CD8-positive, alpha-beta memory T cell (primary cell): ENCODE measurements at regions not wholly inside any gene's neighbourhood (a gene's known extent, or its start where the extent isn't known, plus 50 kb on each side); places are given as distances from the start of the nearest gene placed in this dataset.
"Not testable (repeated sequence)": the region's sequence is repeated elsewhere in the genome, so short reads cannot be mapped to it uniquely, and the experiment has no call there.

ENCODE experiments used
- CTCF ChIA-PET: fragments of 350-600 bp; sonication (Branson Sonifier 250); formaldehyde crosslinking; loops from one replicate; lab custom pipeline; 2021; ENCODE audit warnings: antibody characterized with exemption; lab: Charles Lee
- POLR2A ChIA-PET: fragments of 350-600 bp; sonication (Branson Sonifier 250); formaldehyde crosslinking; loops from one replicate; lab custom pipeline; 2021; ENCODE audit warnings: antibody characterized with exemption; lab: Charles Lee
- DNase-seq, 5 donors: peaks; one replicate each; pipeline versions ENCODE4 v3.0.0 to v3.0.0-alpha.2; 2020 to 2022; ENCODE audit warnings: mixed read lengths in 1 of 5
- H3K27ac ChIP-seq: one replicate; pipeline ENCODE4 v1.7.0; 2013; ENCODE audit warnings: low read depth, mild to moderate bottlenecking, low read length, moderate library complexity
- H3K27me3 ChIP-seq: 2 replicates; pipeline ENCODE4 v1.7.0; 2013; ENCODE audit warnings: low read length, mild to moderate bottlenecking; ENCODE audit not compliant: insufficient read depth, poor library complexity, severe bottlenecking
- H3K36me3 ChIP-seq: 2 replicates; pipeline ENCODE4 v1.7.0; 2013; ENCODE audit warnings: mild to moderate bottlenecking, low read length, moderate library complexity; ENCODE audit not compliant: insufficient read depth
- H3K4me1 ChIP-seq: 2 replicates; pipeline ENCODE4 v1.7.0; 2013; ENCODE audit warnings: mild to moderate bottlenecking, low read length, moderate library complexity; ENCODE audit not compliant: insufficient read depth
- H3K4me3 ChIP-seq: 2 replicates; pipeline ENCODE4 v1.7.0; 2013; ENCODE audit warnings: mild to moderate bottlenecking, low read length
- H3K9me3 ChIP-seq: 2 replicates; pipeline ENCODE4 v1.7.0; 2013; ENCODE audit warnings: mild to moderate bottlenecking, low read length
- H3K27ac Mint-ChIP-seq, 8 donors: one replicate each; pipeline ENCODE4 v1.8.0; 2020 to 2021; ENCODE audit warnings: mixed read lengths in 8 of 8, mild to moderate bottlenecking in 6 of 8, inconsistent platforms in 3 of 8, moderate library complexity in 3 of 8
- H3K27me3 Mint-ChIP-seq, 2 donors: one replicate each; pipeline ENCODE4 v1.8.0; 2020 to 2021; ENCODE audit warnings: mixed read lengths in 2 of 2, mild to moderate bottlenecking in 1 of 2, moderate library complexity in 1 of 2
- H3K36me3 Mint-ChIP-seq, 3 donors: one replicate each; pipeline ENCODE4 v1.8.0; 2020 to 2021; ENCODE audit warnings: mixed read lengths in 3 of 3, inconsistent platforms in 1 of 3, mild to moderate bottlenecking in 1 of 3
- H3K4me1 Mint-ChIP-seq, 3 donors: one replicate each; pipeline ENCODE4 v1.8.0; 2020 to 2021; ENCODE audit warnings: mixed read lengths in 3 of 3, inconsistent platforms in 1 of 3, mild to moderate bottlenecking in 1 of 3
- H3K4me3 Mint-ChIP-seq, 7 donors: one replicate each; pipeline ENCODE4 v1.8.0; 2020 to 2021; ENCODE audit warnings: mixed read lengths in 7 of 7, mild to moderate bottlenecking in 6 of 7, moderate library complexity in 4 of 7, inconsistent platforms in 2 of 7
- H3K9me3 Mint-ChIP-seq, 5 donors: one replicate each; pipeline ENCODE4 v1.8.0; 2020 to 2022; ENCODE audit warnings: mixed read lengths in 5 of 5, mild to moderate bottlenecking in 3 of 5, moderate library complexity in 2 of 5, inconsistent platforms in 1 of 5

DNA sequence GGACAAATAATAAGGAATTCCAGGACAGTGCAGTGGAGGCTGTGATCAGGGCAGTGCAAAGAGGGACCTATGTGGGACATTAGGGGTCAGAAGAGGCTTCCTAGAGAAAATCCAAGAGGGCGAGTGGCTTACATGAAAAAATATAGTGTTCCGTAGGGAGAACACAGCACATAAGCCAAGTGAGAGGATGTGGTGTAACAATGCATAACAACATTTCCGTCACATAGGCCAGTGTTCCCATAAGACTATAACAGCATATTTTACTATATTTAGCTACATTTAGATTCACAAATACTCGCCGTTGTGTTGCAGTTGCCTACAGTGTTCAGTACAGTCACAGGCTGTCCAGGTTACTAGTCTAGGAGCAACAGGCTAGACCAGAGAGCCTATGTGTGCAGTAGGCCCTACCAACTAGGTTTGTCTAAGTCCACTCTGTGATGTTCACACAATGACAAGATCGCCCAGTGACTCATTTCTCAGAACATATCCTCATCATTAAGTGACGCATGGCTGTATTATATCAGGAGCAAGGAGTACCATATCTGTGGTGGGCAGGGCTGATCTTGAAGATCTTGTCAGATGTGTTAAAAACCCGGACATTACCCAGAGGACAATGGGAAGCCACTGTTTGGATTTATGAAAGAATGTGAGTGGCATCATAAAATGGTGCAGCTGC is 74.0 kb upstream of the TBL1X start:
- Histone ChIP-seq H3K4me1 (no peaks in the 10 kb centered on the region), H3K27ac (no peak overlapping the region), H3K9me3 (no peaks in the 10 kb centered on the region), H3K36me3 (no peaks in the 10 kb centered on the region), H3K27me3 (no peaks in the 10 kb centered on the region), H3K4me3 (no peak overlapping the region)
- POLR2A ChIA-PET: no interaction called here
- Mint-ChIP-seq H3K36me3 (no peaks in the 10 kb centered on the region), H3K9me3 (no peaks in the 10 kb centered on the region), H3K4me1 (peaks cover 0 to 3% (median 0%) of the 10 kb centered on the region in 3 donors), H3K27me3 (no peaks in the 10 kb centered on the region), H3K27ac (no peak overlapping the region), H3K4me3 (no peak overlapping the region)
- no peak for DNase-seq
- CTCF ChIA-PET: no interaction called here

- Histone ChIP-seq H3K27me3 (no peaks in the 10 kb centered on the region), H3K27ac (no peak overlapping the region), H3K9me3 (no peaks in the 10 kb centered on the region), H3K36me3 (no peaks in the 10 kb centered on the region), H3K4me1 (no peaks in the 10 kb centered on the region), H3K4me3 (no peak overlapping the region)
- no peak overlapping the region for H3K4me3 Mint-ChIP-seq
- H3K4me1 Mint-ChIP-seq: peaks cover 0 to 3% (median 0%) of the 10 kb centered on the region in 3 donors
- ChIA-PET CTCF (no interaction called here), POLR2A (no interaction called here)
- H3K9me3 Mint-ChIP-seq: no peaks in the 10 kb centered on the region
- no peaks in the 10 kb centered on the region for H3K27me3 Mint-ChIP-seq
- no peaks in the 10 kb centered on the region for H3K36me3 Mint-ChIP-seq
- no peak for DNase-seq
- no peak overlapping the region for H3K27ac Mint-ChIP-seq
Observed at GRCh38 chrX:9392445-9392844, 72.4 kb upstream of the TBL1X start.

DNA sequence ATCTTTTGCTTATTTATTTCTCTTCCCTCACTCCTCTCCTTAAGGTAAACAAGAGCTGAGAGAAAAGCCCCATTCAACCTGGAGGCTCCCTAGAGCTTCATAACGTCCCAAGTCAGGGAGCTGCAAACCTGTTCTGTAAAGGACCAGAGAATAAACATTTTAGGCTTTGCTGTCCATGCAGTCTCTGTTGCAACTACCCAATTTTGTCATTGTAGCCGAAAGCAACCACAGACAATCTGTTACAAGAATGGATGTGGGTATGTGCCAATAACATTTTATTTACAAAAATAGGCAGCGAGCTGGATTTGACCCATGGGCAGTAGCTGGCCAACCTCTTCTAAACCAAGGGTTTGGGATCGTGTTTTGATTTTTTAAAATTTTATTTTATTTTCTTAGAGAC is 71.3 kb upstream of the TBL1X start:
- H3K4me3 Mint-ChIP-seq: no peak overlapping the region
- H3K27me3 ChIP-seq: no peaks in the 10 kb centered on the region
- H3K4me1 Mint-ChIP-seq: peaks cover 0 to 3% (median 0%) of the 10 kb centered on the region in 3 donors
- no peak overlapping the region for H3K27ac ChIP-seq
- no peak overlapping the region for H3K27ac Mint-ChIP-seq
- no peak for DNase-seq
- H3K36me3 ChIP-seq: no peaks in the 10 kb centered on the region
- H3K4me1 ChIP-seq: no peaks in the 10 kb centered on the region
- H3K9me3 Mint-ChIP-seq: no peaks in the 10 kb centered on the region
- no peaks in the 10 kb centered on the region for H3K36me3 Mint-ChIP-seq
- CTCF ChIA-PET: no interaction called here
- POLR2A ChIA-PET: no interaction called here
- H3K4me3 ChIP-seq: no peak overlapping the region
- H3K9me3 ChIP-seq: no peaks in the 10 kb centered on the region
- H3K27me3 Mint-ChIP-seq: peaks cover 0 to 4% of the 10 kb centered on the region in 2 donors

DNA sequence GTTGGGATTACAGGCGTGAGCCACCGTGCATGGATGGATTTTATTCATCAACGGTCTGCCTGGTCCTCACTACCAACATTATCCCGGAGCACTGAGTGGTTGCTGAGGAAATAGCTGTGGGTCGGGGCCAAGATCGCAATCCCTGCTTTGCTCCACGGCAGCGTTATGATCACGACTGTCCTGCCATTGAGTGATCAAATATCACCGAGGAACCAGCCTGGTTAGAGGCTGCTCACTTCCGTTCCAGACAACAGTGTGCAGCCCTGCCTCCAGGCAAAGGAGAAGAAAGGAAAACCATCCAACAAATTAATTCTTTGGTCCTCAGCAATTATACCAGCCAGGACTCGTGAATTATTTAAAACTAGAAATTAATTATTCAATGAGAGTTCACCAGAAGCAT is 70.6 kb upstream of the TBL1X start:
- no peak overlapping the region for H3K4me3 Mint-ChIP-seq
- peaks cover 0 to 4% of the 10 kb centered on the region in 2 donors for H3K27me3 Mint-ChIP-seq
- H3K27me3 ChIP-seq: no peaks in the 10 kb centered on the region
- H3K27ac Mint-ChIP-seq: peak overlapping the region in 1 of 8 donors; percentile 52
- H3K9me3 Mint-ChIP-seq: no peaks in the 10 kb centered on the region
- ChIA-PET CTCF (no interaction called here), POLR2A (no interaction called here)
- H3K27ac ChIP-seq: no peak overlapping the region
- no peaks in the 10 kb centered on the region for H3K9me3 ChIP-seq
- H3K4me1 Mint-ChIP-seq: peaks cover 0 to 3% (median 0%) of the 10 kb centered on the region in 3 donors
- no peak for DNase-seq
- no peak overlapping the region for H3K4me3 ChIP-seq
- H3K4me1 ChIP-seq: no peaks in the 10 kb centered on the region
- H3K36me3 ChIP-seq: no peaks in the 10 kb centered on the region
- H3K36me3 Mint-ChIP-seq: no peaks in the 10 kb centered on the region

DNA sequence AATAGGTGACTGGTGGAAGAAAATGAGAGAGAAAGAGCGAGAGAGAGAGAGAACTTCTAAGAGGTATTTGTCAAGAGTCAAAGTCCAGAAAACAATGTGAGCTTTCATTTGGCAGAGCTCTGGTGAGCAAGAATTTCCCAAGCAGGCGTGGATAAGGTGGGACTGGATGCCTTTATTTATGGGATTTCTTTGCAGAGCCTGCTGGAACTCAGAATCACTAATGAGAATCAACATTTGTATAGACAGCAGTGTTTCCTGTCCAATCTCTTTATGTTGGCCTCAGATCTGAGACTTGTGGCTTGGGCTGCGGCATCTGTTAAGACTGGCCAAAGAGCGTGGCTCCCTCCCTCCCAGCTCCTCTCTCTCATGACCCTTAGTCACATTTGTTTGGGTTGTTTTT is 67.9 kb upstream of the TBL1X start:
- Histone ChIP-seq H3K36me3 (no peaks in the 10 kb centered on the region), H3K9me3 (no peaks in the 10 kb centered on the region), H3K4me1 (no peaks in the 10 kb centered on the region), H3K27ac (no peak overlapping the region), H3K4me3 (no peak overlapping the region), H3K27me3 (no peaks in the 10 kb centered on the region)
- no peak for DNase-seq
- Mint-ChIP-seq H3K4me1 (peaks cover 0 to 3% (median 0%) of the 10 kb centered on the region in 3 donors), H3K27ac (no peak overlapping the region), H3K4me3 (no peak overlapping the region), H3K36me3 (no peaks in the 10 kb centered on the region), H3K9me3 (peaks cover 0 to 2% (median 0%) of the 10 kb centered on the region in 5 donors), H3K27me3 (peaks cover 0 to 4% of the 10 kb centered on the region in 2 donors)
- POLR2A ChIA-PET: no interaction called here
- CTCF ChIA-PET: no interaction called here

DNA sequence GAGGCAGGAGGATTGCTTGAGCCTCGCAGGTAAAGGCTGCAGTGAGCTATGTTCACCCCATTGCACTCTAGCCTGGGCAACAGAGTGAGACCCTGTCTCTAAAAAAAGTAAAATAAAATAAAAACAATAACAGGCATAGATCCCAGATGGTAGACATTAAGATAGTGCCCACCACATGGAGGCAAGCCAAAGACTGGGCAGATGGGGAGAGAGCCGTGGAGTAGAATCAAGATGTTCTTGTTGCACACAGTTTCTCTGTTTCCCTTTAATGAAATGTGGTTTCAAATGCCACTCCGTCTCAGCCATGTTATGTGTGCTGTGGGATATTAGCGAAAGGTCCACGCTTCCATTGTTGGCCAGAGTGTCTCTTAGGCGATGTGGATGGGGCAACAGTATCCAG is 63.8 kb upstream of the TBL1X start:
- H3K27ac ChIP-seq: no peak overlapping the region
- H3K4me3 Mint-ChIP-seq: no peak overlapping the region
- H3K27me3 ChIP-seq: no peaks in the 10 kb centered on the region
- DNase-seq: no peak
- no peak overlapping the region for H3K27ac Mint-ChIP-seq
- H3K27me3 Mint-ChIP-seq: peaks cover 0 to 4% of the 10 kb centered on the region in 2 donors
- H3K36me3 Mint-ChIP-seq: no peaks in the 10 kb centered on the region
- CTCF ChIA-PET: no interaction called here
- no peaks in the 10 kb centered on the region for H3K4me1 ChIP-seq
- POLR2A ChIA-PET: no interaction called here
- H3K4me1 Mint-ChIP-seq: no peaks in the 10 kb centered on the region
- H3K4me3 ChIP-seq: no peak overlapping the region
- H3K9me3 ChIP-seq: no peaks in the 10 kb centered on the region
- H3K9me3 Mint-ChIP-seq: peaks cover 0 to 2% (median 0%) of the 10 kb centered on the region in 5 donors
- H3K36me3 ChIP-seq: no peaks in the 10 kb centered on the region

DNA sequence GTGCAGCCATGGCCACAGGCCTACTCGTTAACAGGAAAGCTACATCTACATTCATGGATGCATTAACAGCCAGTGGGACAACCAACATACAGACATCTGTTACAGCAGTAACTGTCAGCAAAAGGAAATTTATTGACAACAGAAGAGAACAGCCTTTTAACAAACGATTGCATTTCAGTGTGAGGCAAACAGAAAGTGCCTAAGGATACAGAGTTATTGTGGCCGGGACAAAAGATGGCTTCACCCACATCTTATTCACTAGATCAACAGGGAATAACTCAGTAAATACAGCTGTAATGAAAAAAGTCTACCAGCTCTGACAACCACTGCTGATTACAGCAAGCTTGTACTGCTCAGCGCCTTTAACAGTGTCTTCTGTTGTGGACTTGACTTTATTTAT is 61.5 kb upstream of the TBL1X start:
- no peaks in the 10 kb centered on the region for H3K36me3 ChIP-seq
- no peaks in the 10 kb centered on the region for H3K27me3 Mint-ChIP-seq
- H3K4me3 Mint-ChIP-seq: no peak overlapping the region
- H3K27me3 ChIP-seq: no peaks in the 10 kb centered on the region
- H3K4me3 ChIP-seq: no peak overlapping the region
- no peaks in the 10 kb centered on the region for H3K4me1 ChIP-seq
- H3K9me3 ChIP-seq: no peaks in the 10 kb centered on the region
- H3K27ac Mint-ChIP-seq: peak overlapping the region in 1 of 8 donors; percentile 2
- ChIA-PET POLR2A (no interaction called here), CTCF (no interaction called here)
- H3K27ac ChIP-seq: no peak overlapping the region
- H3K4me1 Mint-ChIP-seq: no peaks in the 10 kb centered on the region
- no peaks in the 10 kb centered on the region for H3K36me3 Mint-ChIP-seq
- H3K9me3 Mint-ChIP-seq: peaks cover 0 to 2% (median 0%) of the 10 kb centered on the region in 5 donors
- no peak for DNase-seq

GRCh38 chrX:9405635-9406034 is 59.2 kb upstream of the TBL1X start:
- POLR2A ChIA-PET, H3K36me3 ChIP-seq, H3K4me1 ChIP-seq, H3K36me3 Mint-ChIP-seq, H3K4me3 Mint-ChIP-seq, CTCF ChIA-PET, H3K9me3 ChIP-seq, H3K27ac ChIP-seq, H3K9me3 Mint-ChIP-seq, H3K4me1 Mint-ChIP-seq, H3K27ac Mint-ChIP-seq, H3K27me3 Mint-ChIP-seq, H3K27me3 ChIP-seq, H3K4me3 ChIP-seq: not testable (repeated sequence)
- DNase-seq: peak in 3 of 5 donors; percentile 1 to 8 (median 6)
